GM19035 (cell line): ENCODE measurements at regions not wholly inside any gene's neighbourhood (a gene's known extent, or its start where the extent isn't known, plus 50 kb on each side); places are given as distances from the start of the nearest gene placed in this dataset.

Experiments
- ATAC-seq: cut with Tn5 transposase; IDR thresholded peaks from one replicate; pipeline ENCODE4 v1.9.1; 2021; ENCODE audit not compliant: unreplicated experiment

DNA sequence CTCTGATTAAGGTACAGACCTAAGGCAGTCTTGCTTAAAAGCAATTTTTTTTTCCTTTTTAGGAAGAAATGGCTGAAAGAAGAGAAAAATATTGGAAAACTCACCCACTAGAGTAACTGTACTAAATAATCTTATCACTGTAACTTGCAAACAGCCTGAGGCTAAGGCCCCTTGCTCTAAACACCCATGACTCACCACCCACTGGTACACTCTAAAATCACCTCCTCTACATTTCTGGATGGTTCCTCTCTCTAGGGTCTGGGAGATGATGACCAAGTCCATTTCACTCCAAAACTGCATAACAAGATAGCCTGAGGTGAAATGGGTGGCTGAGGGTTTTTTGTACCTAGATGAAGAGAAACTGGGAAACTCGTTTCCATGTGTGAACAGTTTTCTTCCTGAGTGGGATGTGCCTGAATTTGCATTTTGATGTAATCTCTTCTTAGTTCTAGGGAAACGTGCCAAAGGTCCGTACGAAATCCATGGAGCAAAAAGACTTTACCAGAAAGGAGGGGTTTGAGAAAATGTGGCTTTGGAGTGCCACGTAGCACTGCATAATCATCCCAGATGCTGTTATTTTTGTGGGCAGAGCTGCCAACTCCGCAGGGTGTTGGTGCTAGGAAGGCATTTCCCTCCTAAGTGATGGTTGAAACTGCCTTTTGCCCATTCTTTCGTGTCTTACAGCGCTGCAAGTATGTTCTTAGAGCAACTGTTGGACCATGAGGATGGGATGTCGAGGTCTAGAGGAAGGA, 113.5 kb upstream of the C10orf90 start:
- no peak for ATAC-seq

DNA sequence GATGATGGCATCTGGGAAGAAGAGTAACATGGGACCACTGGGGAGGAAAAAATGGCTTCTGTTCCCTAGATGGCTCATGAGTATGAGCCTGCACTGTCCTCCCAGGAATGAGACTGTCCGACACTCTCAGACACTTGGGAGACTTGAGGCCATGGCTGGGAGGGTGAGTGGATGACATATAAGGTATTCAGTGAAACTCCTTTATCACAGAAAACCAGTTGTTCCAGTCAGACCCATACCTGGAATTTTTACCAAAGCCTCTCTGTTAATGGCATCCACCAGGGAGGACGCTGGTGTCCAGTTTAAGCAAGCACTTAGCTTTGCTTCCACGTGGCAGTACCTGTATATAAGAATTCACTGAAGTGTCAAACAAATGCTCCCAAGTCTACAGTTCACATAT, 116.7 kb upstream of the C10orf90 start:
- ATAC-seq = no peak

DNA sequence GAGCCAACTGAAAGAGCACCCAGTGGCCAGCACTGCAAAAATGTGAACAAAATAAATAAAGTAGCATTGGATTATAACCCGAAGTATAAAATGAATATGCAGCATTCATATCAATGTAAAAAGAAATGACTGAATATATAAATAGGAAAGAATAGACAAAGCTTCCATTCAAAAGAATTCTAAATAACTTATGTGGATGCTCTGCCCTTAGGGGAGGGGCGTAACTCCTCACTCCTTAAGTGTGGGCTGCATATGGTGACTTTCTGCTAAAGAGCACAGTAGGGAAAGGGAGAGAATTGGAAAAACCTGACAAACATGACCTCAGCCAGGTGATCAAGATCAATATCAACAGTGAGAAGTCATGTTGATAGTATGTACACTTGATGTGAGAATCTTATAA, 109.9 kb upstream of the DOCK1 start:
- ATAC-seq = no peak

DNA sequence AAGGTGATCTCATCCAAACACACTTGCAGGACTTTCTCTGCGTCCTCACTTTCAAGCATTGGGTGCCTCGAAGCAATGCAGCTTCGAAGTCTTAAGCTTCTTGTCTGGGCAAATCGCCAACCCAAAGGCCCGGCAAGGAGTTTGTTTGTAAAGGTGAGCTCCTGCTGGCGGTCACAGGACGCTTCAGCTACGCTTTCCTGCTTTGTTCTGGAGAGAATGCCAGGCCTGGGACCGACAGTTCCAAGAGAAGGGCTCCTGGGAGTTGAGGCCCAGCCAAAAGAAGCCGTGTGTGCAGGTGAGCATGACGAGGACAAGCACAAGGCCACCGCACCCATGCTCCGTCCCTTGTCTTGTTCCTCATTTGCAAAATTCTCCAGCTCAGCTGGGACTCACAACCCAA, 106.6 kb upstream of the DOCK1 start:
- no peak for ATAC-seq

DNA sequence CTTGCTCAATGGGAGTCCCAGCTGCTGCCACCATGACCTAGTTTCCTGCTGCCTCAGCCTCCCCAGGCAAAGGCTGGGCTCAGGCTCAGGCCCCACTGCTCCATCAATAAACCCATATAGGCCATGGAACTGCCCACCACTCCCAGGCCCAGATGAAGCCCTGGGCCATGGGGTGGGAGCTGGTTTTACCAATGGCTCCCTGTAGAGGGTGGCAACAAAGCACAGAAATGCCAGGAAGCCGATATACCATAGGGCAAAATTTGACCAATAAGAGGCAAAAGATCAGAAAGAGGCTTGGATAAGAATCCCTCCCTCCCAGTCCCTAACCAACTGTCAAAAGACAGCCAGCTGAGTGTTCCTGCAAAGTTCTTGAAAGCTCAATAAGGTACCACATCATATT, 101.8 kb upstream of the DOCK1 start:
- ATAC-seq = no peak

DNA sequence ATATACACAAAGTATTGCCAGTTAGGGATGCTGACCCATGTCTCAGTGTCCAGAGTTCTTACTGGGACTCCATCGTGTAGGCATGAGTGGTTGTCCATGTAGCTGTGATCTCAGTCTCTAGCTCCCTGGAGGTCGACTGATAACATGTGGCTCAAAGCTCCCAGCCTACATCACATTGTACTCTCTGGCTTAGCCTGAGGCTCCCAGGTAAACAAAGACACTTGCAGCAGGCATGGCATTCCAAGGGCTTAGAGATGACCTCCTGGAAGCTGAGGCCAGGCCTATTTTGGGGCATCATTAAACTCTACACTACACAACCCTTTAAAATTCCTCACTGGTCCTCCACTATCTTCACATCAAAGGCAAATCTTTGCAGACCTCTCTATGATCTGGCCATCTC, 100.8 kb upstream of the DOCK1 start:
- no peak for ATAC-seq

DNA sequence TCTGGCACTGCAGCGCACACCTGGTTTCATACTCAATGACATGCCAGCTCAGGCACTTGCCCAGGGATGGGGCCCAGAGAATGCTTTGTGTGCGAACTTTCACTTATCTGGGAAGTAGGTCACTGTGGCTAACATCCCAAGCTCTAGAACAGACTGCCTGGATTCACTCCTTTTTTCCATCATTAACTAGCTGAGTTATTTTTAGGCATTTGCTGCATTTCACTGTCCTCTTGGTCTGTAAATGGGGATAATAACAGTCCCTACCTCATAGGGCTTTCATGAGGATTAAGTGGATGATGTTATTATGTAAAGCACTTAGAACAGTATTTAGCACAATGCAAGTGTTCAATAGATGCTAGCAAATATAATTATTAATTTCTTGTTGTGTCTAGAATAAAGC, 98.7 kb upstream of the DOCK1 start:
- ATAC-seq = no peak

DNA sequence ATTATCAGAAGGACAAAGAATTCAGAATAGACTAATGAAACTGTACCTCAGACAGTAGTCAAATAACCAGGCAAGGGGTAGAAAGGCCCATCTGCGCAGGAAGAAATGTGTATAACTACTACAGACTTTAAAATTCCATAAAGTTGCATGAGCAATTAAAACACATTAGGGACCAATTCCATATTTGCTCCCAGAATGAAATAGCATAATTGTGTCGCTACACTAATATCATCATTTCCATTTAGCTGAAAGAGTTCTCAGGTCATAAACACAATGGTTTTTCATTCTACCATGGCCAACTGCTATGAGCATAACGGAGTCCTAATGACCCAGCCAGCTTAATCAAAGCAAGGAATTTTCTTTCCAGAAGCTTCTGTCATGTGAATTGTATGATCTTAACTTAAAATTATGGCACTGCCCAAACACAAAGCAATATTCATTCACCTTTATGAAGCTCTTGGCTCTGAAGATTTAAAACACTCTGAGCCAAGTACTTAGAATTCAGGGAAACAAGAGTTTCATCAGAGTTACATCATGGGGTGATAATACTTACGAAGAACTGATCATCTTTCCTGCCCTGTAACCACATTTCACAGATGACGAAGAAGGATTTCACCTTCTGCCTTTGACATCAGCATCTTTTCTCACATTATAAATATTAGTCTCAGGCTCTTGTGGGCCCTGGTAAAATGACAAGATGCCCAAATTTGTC, 98.1 kb upstream of the DOCK1 start:
- no peak for ATAC-seq

DNA sequence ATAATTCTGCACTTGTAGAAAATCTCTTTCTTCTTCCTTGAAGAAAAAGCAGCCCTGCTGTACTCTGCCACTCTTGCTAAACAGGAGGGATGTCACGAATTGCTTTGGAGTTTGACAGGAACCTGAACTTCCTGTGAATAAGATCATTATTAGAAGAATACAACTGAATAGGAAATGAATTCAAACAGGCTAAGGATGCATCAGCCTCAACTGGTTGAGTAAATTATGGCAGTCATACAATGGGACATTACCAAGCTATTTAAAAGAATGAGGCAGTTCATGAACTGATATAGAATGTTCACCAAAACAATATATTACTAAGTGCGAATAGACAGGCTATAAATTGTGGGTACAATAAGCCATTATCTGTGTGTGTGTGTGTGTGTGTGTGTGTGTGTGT, 97.1 kb upstream of the DOCK1 start:
- no peak for ATAC-seq

DNA sequence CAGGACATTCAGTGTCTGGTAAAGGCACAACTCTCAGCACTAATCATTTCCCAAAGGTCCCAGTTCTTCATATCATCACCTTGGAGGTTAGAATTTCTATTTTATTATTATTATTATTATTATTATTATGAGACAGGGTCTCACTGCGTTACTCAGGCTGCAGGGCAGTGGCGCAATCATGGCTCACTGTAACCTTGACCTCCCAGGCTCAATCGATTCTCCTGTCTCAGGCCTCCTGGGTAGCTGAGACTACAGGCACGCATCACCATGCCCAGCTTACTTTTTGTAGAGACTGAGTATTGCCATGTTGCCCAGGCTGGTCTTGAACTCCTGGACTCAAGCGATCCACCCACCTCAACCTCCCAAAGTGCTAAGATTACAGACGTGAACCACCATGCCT, 91.8 kb upstream of the DOCK1 start:
- ATAC-seq = no peak

DNA sequence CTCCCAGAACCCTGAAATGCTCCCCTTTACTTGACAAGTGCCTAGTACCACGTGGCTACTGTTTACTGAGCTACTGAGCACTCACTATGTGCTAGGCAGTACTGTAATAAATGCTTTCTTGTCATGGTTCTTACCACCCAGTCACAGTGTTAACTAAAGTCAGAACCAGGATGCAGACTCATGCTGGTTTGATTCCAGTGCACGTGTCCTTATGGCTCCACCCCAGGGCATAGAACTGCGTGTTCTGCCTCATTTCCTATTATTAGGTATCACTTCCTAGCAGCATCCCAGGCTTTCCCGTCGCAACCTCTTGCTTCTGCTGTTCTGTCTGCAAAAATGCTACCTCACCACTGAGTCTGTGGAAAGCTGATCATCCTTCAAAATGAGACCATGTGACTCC, 71.7 kb upstream of the DOCK1 start:
- ATAC-seq = no peak

DNA sequence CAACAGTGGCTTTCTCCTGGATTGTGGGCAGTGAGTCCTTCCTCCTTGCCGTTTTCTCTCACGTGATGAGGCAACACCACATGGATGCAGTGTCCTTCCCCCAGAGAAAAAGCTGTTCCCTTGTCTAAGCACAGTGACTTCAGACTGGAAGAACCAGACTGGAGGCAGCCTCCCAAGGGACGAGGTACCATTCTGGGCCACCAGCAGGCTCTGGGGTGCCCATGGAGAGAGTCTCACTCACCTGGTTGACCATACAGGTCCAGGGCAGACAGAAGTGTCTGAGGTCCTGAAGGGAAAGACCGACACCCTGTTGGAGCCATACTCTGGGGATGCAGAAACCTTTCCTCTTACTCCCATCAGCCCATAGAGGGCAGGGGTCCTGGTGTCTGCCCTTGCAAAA, 69.2 kb upstream of the DOCK1 start:
- ATAC-seq = no peak

DNA sequence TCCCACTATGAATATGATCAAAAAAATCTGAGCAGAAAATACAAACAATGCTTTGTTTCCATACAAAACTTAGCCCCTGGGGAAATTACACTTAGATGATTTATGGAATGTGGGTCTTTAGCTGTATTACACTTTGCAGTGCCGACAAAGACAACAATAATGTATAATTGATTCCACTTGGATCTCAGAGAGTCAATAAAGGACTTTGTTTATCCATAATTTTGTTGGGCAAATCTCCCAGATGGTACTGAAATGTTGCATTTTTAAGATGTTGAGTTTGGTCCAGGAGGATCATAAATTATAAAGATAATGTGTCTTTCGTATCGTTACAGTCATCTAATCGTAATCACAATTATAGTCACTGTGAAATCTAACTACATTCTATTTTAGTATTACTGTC, 66.9 kb upstream of the DOCK1 start:
- no peak for ATAC-seq

DNA sequence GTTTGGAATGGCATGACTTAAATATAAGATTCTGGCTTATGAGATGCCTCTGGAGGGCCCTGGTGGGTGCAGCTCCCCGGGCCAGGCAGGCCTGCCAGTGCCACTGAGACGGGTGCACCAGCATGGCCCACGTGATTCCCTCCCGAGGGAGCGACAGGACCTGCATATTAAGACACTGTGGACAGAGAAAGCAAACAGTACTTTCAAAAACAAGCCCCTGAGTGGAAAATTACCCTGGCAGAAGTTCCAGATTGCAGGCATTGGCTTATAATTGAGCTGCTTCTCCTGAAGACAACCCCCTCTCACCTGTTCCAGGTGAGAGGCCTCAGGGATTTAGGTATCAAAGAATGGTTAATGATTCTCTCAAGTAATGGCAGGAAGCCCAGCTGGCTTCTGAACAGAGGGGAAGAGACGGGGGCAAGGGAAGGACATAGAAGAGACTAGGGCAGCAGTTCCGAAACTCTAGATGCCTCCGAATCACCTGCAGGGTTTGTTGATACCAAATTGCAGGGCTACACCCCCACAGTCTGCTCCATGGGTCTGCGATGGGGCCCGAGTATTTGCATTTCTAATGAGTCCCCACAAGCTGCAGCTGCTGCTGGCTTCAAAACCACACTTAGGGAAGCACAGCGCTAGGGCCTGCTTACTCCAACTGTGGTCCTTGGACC, 66.0 kb upstream of the DOCK1 start:
- no peak for ATAC-seq

DNA sequence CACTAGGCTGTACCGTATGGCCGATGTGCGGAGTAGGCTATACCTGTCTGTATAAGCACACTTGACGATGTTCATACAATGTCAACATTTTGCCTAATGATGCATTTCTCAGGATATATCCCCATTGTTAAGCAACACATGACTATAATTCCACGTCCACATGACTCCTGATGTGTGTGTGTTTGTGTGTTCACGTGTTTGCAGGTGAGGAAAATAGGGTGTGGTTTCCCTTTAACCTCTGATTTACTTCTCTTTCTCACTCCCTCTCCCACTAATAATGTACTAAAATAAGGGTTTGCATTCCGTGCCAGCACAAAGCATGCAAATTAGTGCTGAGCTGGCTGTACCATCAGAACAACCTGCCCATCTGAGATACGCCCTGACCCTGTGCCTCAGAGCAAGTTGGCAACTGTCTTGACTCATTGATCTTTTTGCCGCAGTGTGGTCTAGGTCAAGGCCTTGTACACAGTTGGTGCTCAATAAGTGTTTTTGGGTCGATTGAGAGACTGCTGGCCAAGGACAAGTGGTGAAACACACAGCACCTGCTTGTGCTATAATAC, 64.6 kb upstream of the DOCK1 start:
- no peak for ATAC-seq

DNA sequence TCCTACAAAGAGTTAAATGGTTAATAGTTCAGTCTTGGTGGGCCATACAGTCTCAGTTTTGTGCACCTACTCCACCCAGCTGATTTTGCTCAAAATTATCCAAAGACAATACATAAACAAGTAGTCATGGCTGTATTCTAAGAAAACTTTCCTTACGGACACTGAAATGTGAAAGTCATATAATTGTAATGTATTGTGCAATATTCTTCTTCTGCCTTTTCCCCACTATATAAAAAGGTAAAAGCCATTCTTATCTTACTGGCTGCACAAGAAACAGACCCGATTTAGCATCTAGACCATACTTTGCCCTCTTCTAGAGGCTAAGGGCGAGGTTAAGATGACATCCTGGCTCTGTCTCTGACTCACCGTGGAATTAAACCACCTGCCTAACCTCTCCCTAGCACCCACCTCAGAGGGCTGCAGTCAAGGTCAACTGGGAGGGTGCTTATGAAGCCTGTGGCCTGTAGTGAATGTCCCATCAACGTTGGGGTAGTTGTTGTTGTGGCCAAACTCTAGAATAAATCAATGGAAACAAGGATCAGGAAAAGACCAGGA, 63.8 kb upstream of the DOCK1 start:
- no peak for ATAC-seq

DNA sequence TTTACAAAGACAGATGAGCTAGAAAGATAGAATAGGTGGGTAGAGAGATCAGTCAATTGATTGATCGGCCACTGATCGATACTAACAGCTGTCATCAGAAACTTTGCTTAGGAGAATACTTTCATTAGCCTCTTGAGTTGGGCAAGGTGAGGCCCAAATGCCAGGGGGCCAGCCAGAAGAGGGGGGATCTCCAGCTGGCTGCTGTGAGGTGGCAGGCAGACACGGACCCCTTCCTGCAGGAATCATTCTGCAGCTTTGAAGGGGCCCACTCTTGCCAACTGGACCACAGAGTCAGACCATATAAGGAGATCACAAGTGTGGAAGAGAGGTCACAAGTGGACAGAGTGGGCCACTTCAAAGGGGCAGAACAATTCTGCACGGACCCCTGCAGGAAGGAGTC, 62.9 kb upstream of the DOCK1 start:
- ATAC-seq = no peak

DNA sequence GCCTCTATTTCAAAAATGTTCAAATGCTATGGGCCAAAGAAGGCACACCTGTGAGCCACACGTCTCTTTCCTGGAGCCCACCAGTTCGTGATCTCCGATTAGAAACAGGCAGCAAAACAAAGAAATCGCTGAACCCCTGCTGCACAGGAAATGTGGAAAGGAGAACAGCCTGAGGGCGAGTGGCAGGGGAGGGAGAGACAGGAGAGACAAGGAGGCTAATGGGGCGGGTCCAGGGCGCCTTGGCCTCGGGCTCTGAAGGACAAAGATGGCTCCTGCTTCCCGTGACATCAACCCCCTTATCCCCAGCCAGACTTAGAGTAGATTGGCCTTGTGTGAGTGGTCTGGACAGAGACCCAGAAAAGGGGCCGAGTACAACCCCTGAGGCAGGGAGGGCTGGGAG, 62.4 kb upstream of the DOCK1 start:
- no peak for ATAC-seq

DNA sequence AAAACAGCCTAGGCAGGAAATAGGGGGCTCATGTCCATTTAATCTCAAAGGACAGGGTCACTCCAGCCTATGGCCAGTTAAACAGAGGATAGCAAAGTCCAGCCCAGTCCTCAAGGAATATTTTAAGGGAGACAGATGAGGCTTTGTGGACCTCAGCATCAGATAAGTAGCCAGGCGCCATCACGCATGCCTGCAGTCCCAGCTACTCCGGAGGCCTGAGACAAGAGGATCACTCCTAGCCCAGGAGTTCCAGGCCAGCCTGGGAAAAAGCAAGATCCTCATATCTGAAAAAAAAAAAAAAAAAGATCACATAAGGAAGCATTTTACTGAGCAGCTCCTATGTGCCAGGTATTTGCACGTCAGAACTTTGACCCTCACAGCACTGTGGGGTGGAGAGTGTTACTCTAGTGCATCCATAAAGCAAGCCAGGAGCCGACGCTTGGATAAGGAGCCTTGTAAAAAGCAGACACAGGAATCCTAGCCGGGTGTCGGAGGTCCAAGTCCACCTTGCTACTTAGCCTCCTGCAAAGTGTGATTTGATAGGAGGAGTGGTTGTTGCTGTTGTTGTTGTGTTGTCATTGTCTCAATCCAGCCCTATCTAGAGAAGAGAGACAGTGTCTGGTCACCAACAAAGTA, 61.8 kb upstream of the DOCK1 start:
- ATAC-seq = no peak

DNA sequence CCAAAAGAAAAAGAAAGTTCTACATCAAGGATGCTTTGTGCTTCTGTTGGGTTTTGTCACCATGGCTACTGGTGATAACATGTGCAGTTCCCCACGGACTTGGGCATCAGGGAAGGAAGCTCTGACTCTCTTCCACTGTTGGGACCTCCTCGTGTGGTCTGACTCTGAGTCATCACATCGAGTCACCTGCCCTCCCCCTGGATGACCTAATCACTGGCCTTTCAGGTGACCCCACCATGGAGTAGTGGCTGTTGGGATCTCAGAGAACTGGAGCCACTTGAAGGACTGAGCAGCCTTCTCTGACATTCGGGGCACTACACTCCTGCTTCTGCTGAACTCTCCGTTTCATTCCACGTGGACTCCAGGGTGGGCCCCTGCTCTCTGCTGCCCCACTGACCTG, 60.8 kb upstream of the DOCK1 start:
- no peak for ATAC-seq

DNA sequence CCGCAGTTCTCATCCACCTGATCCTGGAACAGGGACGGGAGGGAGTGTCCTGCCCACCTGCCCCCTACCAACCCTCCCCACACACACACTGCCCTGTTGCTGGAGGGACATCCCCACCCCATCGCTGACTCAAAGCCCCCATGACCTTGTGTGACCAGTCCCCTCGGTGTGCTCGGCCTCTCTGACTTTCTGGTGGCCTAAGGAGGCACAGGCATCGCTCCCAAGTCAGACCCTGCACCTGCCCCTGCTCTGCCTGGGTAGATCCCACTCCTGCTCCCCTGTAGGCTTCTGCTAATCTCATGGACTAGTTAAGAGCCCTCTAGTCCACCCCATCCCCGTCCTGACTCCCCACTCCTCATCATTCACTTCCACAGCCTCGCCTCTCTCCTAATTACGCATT, 58.8 kb upstream of the DOCK1 start:
- no peak for ATAC-seq
